ENCODE measurements at regions not wholly inside any gene's neighbourhood (a gene's known extent, or its start where the extent isn't known, plus 50 kb on each side); places are given as distances from the start of the nearest gene placed in this dataset.
"Not testable (repeated sequence)": the region's sequence is repeated elsewhere in the genome, so short reads cannot be mapped to it uniquely, and the experiment has no call there.

GRCh38 chr4:165779950-165780670 is 92.9 kb upstream of the TLL1 start:
- no peak for DNase-seq

- DNase-seq, result no peak
Observed at GRCh38 chr4:165780735-165781134, 92.3 kb upstream of the TLL1 start.

- no peak for DNase-seq
Observed at GRCh38 chr4:165782623-165783022, 90.4 kb upstream of the TLL1 start.

GRCh38 chr4:165783626-165784025 is 89.4 kb upstream of the TLL1 start:
- DNase-seq, result no peak

GRCh38 chr4:165784672-165785071 is 88.4 kb upstream of the TLL1 start:
- DNase-seq, result no peak

- no peak for DNase-seq
Observed at GRCh38 chr4:165785337-165785736, 87.7 kb upstream of the TLL1 start.

GRCh38 chr4:165787516-165788274 is 85.3 kb upstream of the TLL1 start:
- DNase-seq, result no peak

GRCh38 chr4:165788686-165789463 is 84.2 kb upstream of the TLL1 start:
- DNase-seq, result no peak

GRCh38 chr4:165793236-165793635 is 79.8 kb upstream of the TLL1 start:
- DNase-seq, result no peak

GRCh38 chr4:165794834-165795233 is 78.2 kb upstream of the TLL1 start:
- DNase-seq, result no peak

- DNase-seq, result no peak
Observed at GRCh38 chr4:165799384-165799815, 73.6 kb upstream of the TLL1 start.

GRCh38 chr4:165802452-165802851 is 70.6 kb upstream of the TLL1 start:
- no peak for DNase-seq

GRCh38 chr4:165803005-165803404 is 70.0 kb upstream of the TLL1 start:
- DNase-seq, result no peak

GRCh38 chr4:165805406-165805805 is 67.6 kb upstream of the TLL1 start:
- DNase-seq, result no peak

GRCh38 chr4:165806613-165807012 is 66.4 kb upstream of the TLL1 start:
- DNase-seq, result no peak

GRCh38 chr4:165810726-165811125 is 62.3 kb upstream of the TLL1 start:
- no peak for DNase-seq

- no peak for DNase-seq
Observed at GRCh38 chr4:165813606-165814005, 59.4 kb upstream of the TLL1 start.

GRCh38 chr4:165814256-165815020 is 58.6 kb upstream of the TLL1 start:
- DNase-seq, result no peak

GRCh38 chr4:165819126-165819525 is 53.9 kb upstream of the TLL1 start:
- not testable (repeated sequence) for DNase-seq
